ENCODE measurements at regions not wholly inside any gene's neighbourhood (a gene's known extent, or its start where the extent isn't known, plus 50 kb on each side); places are given as distances from the start of the nearest gene placed in this dataset.

GRCh38 chr2:120598416-120598815 lies 137.3 kb upstream of the GLI2 start:
- no peak for TF ChIP-seq CTCF (conservative IDR thresholded peaks at IDR 0.05; ENCODE audit: low read depth)
- POLR2A ChIA-PET (ENCODE audit: low non-redundant PET): no interaction called here
- H3K27ac ChIP-seq: no peak overlapping the region
- no peak for DNase-seq (ENCODE audit: low spot score)
- CTCF ChIA-PET: interaction anchor here (0.7 kb wide), 1 partner anchor 15 kb away, joined by 3 read pairs; no protein-coding TSS in a partner anchor

- no peak overlapping the region for H3K27ac ChIP-seq
- TF ChIP-seq CTCF (conservative IDR thresholded peaks at IDR 0.05; ENCODE audit: low read depth): no peak
- ChIA-PET POLR2A (ENCODE audit: low non-redundant PET) (no interaction called here), CTCF (no interaction called here)
- DNase-seq (ENCODE audit: low spot score): no peak
These were observed 136.6 kb upstream of the GLI2 start for GRCh38 chr2:120599072-120599471.

GRCh38 chr2:120599656-120600055 lies 136.0 kb upstream of the GLI2 start:
- POLR2A ChIA-PET (ENCODE audit: low non-redundant PET): no interaction called here
- H3K27ac ChIP-seq: no peak overlapping the region
- no peak for TF ChIP-seq CTCF (conservative IDR thresholded peaks at IDR 0.05; ENCODE audit: low read depth)
- CTCF ChIA-PET: no interaction called here
- no peak for DNase-seq (ENCODE audit: low spot score)

- no peak for DNase-seq (ENCODE audit: low spot score)
- TF ChIP-seq CTCF (conservative IDR thresholded peaks at IDR 0.05; ENCODE audit: low read depth): no peak
- H3K27ac ChIP-seq: no peak overlapping the region
- ChIA-PET CTCF (interaction anchor here (0.6 kb wide), 1 partner anchor 17 kb away, joined by 3 read pairs; no protein-coding TSS in a partner anchor), POLR2A (ENCODE audit: low non-redundant PET) (no interaction called here)
These were observed 135.3 kb upstream of the GLI2 start for GRCh38 chr2:120600335-120600734.

- no peak for TF ChIP-seq CTCF (conservative IDR thresholded peaks at IDR 0.05; ENCODE audit: low read depth)
- ChIA-PET CTCF (interaction anchor here (0.6 kb wide), 1 partner anchor 17 kb away, joined by 3 read pairs; no protein-coding TSS in a partner anchor), POLR2A (ENCODE audit: low non-redundant PET) (no interaction called here)
- DNase-seq (ENCODE audit: low spot score): no peak
- no peak overlapping the region for H3K27ac ChIP-seq
These were observed 134.9 kb upstream of the GLI2 start for GRCh38 chr2:120600786-120601185.

- ChIA-PET POLR2A (ENCODE audit: low non-redundant PET) (no interaction called here), CTCF (no interaction called here)
- DNase-seq (ENCODE audit: low spot score): no peak
- TF ChIP-seq CTCF (conservative IDR thresholded peaks at IDR 0.05; ENCODE audit: low read depth): no peak
- no peak overlapping the region for H3K27ac ChIP-seq
These were observed 134.1 kb upstream of the GLI2 start for GRCh38 chr2:120601566-120601965.

GRCh38 chr2:120602251-120602650 lies 133.4 kb upstream of the GLI2 start:
- DNase-seq (ENCODE audit: low spot score): peak; percentile 23
- ChIA-PET POLR2A (ENCODE audit: low non-redundant PET) (no interaction called here), CTCF (interaction anchor here (0.8 kb wide), 1 partner anchor 270 kb away, joined by 5 read pairs; no protein-coding TSS in a partner anchor)
- H3K27ac ChIP-seq: no peak overlapping the region
- no peak for TF ChIP-seq CTCF (conservative IDR thresholded peaks at IDR 0.05; ENCODE audit: low read depth)
